Esophagus squamous epithelium (tissue), 5 donors: ENCODE measurements at regions not wholly inside any gene's neighbourhood (a gene's known extent, or its start where the extent isn't known, plus 50 kb on each side); places are given as distances from the start of the nearest gene placed in this dataset.

ENCODE experiments used
- DNase-seq: peaks from one replicate; lab custom pipeline; 2025; lab: John Stamatoyannopoulos, UW
- H3K27ac ChIP-seq, 4 donors: fragments of 200-600 bp; sonication (generic); one replicate each; pipeline ENCODE4 v1.5.1; 2016 to 2019; ENCODE audit warnings: mild to moderate bottlenecking in 1 of 4
- H3K27me3 ChIP-seq, 4 donors: fragments of 200-600 bp; sonication (generic); 1 replicate in 3 of 4; 2 replicates in 1 of 4; pipeline versions ENCODE4 v1.5.1 to v1.6.0; 2017 to 2021; ENCODE audit warnings: antibody characterized with exemption in 1 of 4
- H3K36me3 ChIP-seq, 3 donors: fragments of 200-600 bp; sonication (generic); one replicate each; pipeline ENCODE4 v1.5.1; 2016 to 2019
- H3K4me1 ChIP-seq, 3 donors: fragments of 200-600 bp; sonication (generic); one replicate each; pipeline ENCODE4 v1.5.1; 2017 to 2019
- H3K4me3 ChIP-seq, 4 donors: fragments of 200-600 bp; sonication (generic); 1 replicate in 3 of 4; 2 replicates in 1 of 4; pipeline ENCODE4 v1.5.1; 2016 to 2019; ENCODE audit warnings: mild to moderate bottlenecking in 2 of 4, moderate library complexity in 1 of 4
- H3K9me3 ChIP-seq, 3 donors: fragments of 200-600 bp; sonication (generic); one replicate each; pipeline ENCODE4 v1.5.1; 2016 to 2019
- POLR2A ChIP-seq, 4 donors: fragments of 450-650 bp; IDR thresholded peaks; one replicate each; pipeline ENCODE4 v1.6.1; 2017; ENCODE audit warnings: antibody characterized with exemption in 4 of 4, mild to moderate bottlenecking in 4 of 4, moderate library complexity in 3 of 4
- WGBS, 2 donors: methylation state at CpG; one replicate each; pipeline ENCODE4 v1.1.5; 2018; 5-methylcytosine and 5-hydroxymethylcytosine counted together
- intact Hi-C: fragments of 100-400 bp; cut with DNase I; formaldehyde crosslinking; loops from one replicate; pipeline ENCODE4 v1.15.0; 2022
- TF ChIP-seq, protein P1 (sequence below), 6 experiments: fragments of 450-650 bp in 4 of 6; fragments of 200-600 bp in 2 of 6; sonication (generic) in 2 of 6; IDR thresholded peaks; one replicate each; pipeline ENCODE4 v1.5.1; 2016 to 2019; ENCODE audit warnings: antibody characterized with exemption in 6 of 6, mild to moderate bottlenecking in 4 of 6, moderate library complexity in 4 of 6
- donor health status: DM: yes; HTN: yes; CAD: no.

- intact Hi-C loops, result no loop called here
These were observed 571.7 kb upstream of the GOT2 start for GRCh38 chr16:59305850-59306249.

DNA sequence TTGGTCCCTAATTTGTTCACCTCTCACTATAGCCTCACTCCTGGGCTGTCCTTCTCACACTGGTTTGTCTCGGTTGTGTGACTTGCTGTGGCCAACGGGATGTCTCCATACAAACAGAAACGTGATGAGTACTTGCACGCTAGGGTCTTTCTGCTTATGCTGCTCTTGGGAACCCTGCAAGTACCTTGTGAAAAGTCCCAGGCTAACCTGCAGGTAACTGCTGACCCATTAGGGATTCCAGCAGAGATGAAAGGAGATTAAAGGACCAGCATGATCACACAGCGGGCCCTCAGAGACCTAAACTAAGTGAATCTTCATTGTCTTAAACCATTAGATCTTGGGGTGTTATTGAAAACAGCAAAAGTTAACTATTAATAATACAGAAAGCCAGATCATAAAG is 562.8 kb upstream of the GOT2 start:
- Histone ChIP-seq H3K27ac (no peak overlapping the region), H3K9me3 (no peaks in the 10 kb centered on the region), H3K4me1 (no peaks in the 10 kb centered on the region), H3K4me3 (no peak overlapping the region), H3K36me3 (no peaks in the 10 kb centered on the region), H3K27me3 (no peaks in the 10 kb centered on the region)
- 34 to 51% methylated on average over 5 of the region's 5 CpGs for WGBS, 2 donors
- intact Hi-C loops, result no loop called here
- no peak for DNase-seq
- no peak for TF ChIP-seq POLR2A (IDR thresholded peaks at IDR 0.05)
- TF ChIP-seq, protein P1, sequence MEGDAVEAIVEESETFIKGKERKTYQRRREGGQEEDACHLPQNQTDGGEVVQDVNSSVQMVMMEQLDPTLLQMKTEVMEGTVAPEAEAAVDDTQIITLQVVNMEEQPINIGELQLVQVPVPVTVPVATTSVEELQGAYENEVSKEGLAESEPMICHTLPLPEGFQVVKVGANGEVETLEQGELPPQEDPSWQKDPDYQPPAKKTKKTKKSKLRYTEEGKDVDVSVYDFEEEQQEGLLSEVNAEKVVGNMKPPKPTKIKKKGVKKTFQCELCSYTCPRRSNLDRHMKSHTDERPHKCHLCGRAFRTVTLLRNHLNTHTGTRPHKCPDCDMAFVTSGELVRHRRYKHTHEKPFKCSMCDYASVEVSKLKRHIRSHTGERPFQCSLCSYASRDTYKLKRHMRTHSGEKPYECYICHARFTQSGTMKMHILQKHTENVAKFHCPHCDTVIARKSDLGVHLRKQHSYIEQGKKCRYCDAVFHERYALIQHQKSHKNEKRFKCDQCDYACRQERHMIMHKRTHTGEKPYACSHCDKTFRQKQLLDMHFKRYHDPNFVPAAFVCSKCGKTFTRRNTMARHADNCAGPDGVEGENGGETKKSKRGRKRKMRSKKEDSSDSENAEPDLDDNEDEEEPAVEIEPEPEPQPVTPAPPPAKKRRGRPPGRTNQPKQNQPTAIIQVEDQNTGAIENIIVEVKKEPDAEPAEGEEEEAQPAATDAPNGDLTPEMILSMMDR (IDR thresholded peaks at IDR 0.05), result no peak

More at GRCh38 chr16:59305850-59306249, 571.7 kb upstream of the GOT2 start:
- no peaks in the 10 kb centered on the region for H3K9me3 ChIP-seq
- no peak overlapping the region for H3K27ac ChIP-seq
- no peak for DNase-seq
- WGBS, 2 donors, result 70 to 71% methylated on average over 4 of the region's 4 CpGs
- no peak for TF ChIP-seq POLR2A (IDR thresholded peaks at IDR 0.05)
- TF ChIP-seq, protein P1 (IDR thresholded peaks at IDR 0.05), result no peak
- no peaks in the 10 kb centered on the region for H3K27me3 ChIP-seq
- no peaks in the 10 kb centered on the region for H3K4me1 ChIP-seq
- no peak overlapping the region for H3K4me3 ChIP-seq
- H3K36me3 ChIP-seq, result no peaks in the 10 kb centered on the region

GRCh38 chr16:59295993-59296736 is 562.0 kb upstream of the GOT2 start:
- Histone ChIP-seq H3K36me3 (no peaks in the 10 kb centered on the region), H3K27ac (no peak overlapping the region), H3K9me3 (no peaks in the 10 kb centered on the region), H3K27me3 (no peaks in the 10 kb centered on the region), H3K4me3 (no peak overlapping the region), H3K4me1 (no peaks in the 10 kb centered on the region)
- WGBS, 2 donors, result 22 to 24% methylated on average over 5 of the region's 5 CpGs
- intact Hi-C loops, result no loop called here
- DNase-seq, result no peak
- no peak for TF ChIP-seq POLR2A (IDR thresholded peaks at IDR 0.05)
- TF ChIP-seq, protein P1 (IDR thresholded peaks at IDR 0.05), result no peak

DNA sequence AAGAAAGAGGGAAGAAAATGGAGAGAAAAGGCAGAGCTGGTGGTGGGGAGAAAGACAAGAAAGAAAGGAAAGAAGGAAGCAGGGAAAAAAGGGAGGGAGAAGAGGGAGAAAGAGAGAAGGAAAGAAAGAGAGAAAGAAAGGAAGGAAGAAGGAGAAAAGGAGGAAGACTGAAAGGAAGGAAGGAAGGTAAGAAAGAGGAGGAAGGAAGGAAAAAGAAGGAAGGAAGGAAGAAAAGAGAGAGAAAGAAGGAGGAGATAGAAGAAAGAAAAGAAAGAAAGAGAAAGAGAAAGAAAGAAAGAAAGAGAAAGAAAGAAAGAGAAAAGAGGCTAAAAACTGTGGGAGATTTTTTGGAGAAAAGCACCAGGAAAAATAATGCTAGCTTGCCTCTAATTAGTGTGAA is 561.4 kb upstream of the GOT2 start:
- no peak overlapping the region for H3K4me3 ChIP-seq
- H3K9me3 ChIP-seq, result no peaks in the 10 kb centered on the region
- intact Hi-C loops, result no loop called here
- no peaks in the 10 kb centered on the region for H3K36me3 ChIP-seq
- DNase-seq, result no peak
- TF ChIP-seq, protein P1 (IDR thresholded peaks at IDR 0.05), result no peak
- no peak for TF ChIP-seq POLR2A (IDR thresholded peaks at IDR 0.05)
- no peaks in the 10 kb centered on the region for H3K27me3 ChIP-seq
- H3K4me1 ChIP-seq, result no peaks in the 10 kb centered on the region
- no peak overlapping the region for H3K27ac ChIP-seq

GRCh38 chr16:59290718-59291117 is 556.6 kb upstream of the GOT2 start:
- H3K9me3 ChIP-seq, result no peaks in the 10 kb centered on the region
- 51 to 62% methylated on average over 3 of the region's 3 CpGs for WGBS, 2 donors
- intact Hi-C loops, result no loop called here
- H3K27ac ChIP-seq, result no peak overlapping the region
- no peaks in the 10 kb centered on the region for H3K36me3 ChIP-seq
- H3K4me3 ChIP-seq, result no peak overlapping the region
- no peaks in the 10 kb centered on the region for H3K4me1 ChIP-seq
- no peak for TF ChIP-seq POLR2A (IDR thresholded peaks at IDR 0.05)
- TF ChIP-seq, protein P1 (IDR thresholded peaks at IDR 0.05), result no peak
- no peak for DNase-seq
- H3K27me3 ChIP-seq, result no peaks in the 10 kb centered on the region
